ENCODE measurements at regions not wholly inside any gene's neighbourhood (a gene's known extent, or its start where the extent isn't known, plus 50 kb on each side); places are given as distances from the start of the nearest gene placed in this dataset.
"Not testable (repeated sequence)": the region's sequence is repeated elsewhere in the genome, so short reads cannot be mapped to it uniquely, and the experiment has no call there.

GRCh38 chr9:66712870-66713269, 187.7 kb upstream of the ZNF658 start:
- TF ChIP-seq CTCF (conservative IDR thresholded peaks at IDR 0.05; ENCODE audit: low read depth, low read length); EZH2 (IDR thresholded peaks at IDR 0.05; ENCODE audit: borderline replicate concordance, low read depth, low read length, poor library complexity, severe bottlenecking): not testable (repeated sequence)

Data from A673 (cell line).